ENCODE measurements at regions not wholly inside any gene's neighbourhood (a gene's known extent, or its start where the extent isn't known, plus 50 kb on each side); places are given as distances from the start of the nearest gene placed in this dataset.

DNA sequence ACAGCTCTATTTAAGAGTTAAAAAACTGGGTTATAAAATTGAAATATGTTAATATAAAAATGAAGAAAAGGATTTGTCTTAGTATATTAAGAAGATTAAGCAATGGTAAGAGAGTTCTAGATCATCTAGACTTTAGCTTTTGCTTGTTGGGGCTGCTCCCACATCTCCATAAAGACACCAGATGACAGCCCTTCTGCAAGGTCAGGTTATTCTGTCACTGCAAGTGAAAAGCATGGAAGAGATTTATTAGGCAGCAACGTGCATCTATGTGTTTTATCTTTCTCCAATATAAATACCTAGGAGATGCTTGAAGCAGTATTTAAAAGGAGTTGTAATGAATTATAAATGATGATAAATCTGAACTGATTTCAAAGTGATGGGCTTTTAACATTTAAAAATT, 1560.4 kb downstream of the AMY1C start:
- Histone ChIP-seq H2AFZ (ENCODE audit: low read length) (no peak overlapping the region), H3K4me1 (ENCODE audit: insufficient read depth, low read length, poor library complexity, severe bottlenecking) (no peaks in the 10 kb centered on the region), H3K9me3 (ENCODE audit: insufficient read depth, low read depth, low read length) (no peaks in the 10 kb centered on the region), H3K36me3 (ENCODE audit: insufficient read depth, low read length) (no peaks in the 10 kb centered on the region), H3K79me2 (ENCODE audit: insufficient read depth, low read length) (no peaks in the 10 kb centered on the region), H3K9me2 (replicated peaks; ENCODE audit: low read depth, low read length) (no peaks in the 10 kb centered on the region), H3F3A (ENCODE audit: low read depth) (no peaks in the 10 kb centered on the region), H3K4me3 (ENCODE audit: low read length, poor library complexity, severe bottlenecking) (no peak overlapping the region), H3K4me2 (ENCODE audit: low read depth, low read length, poor library complexity, severe bottlenecking) (no peak overlapping the region), H3K27me3 (ENCODE audit: insufficient read depth, low read length, poor library complexity, severe bottlenecking) (no peaks in the 10 kb centered on the region), H4K20me1 (ENCODE audit: insufficient read depth, low read length, poor library complexity, severe bottlenecking) (no peaks in the 10 kb centered on the region), H3K9ac (ENCODE audit: low read depth, low read length, poor library complexity, severe bottlenecking) (no peak overlapping the region)
- TF ChIP-seq, protein P1, sequence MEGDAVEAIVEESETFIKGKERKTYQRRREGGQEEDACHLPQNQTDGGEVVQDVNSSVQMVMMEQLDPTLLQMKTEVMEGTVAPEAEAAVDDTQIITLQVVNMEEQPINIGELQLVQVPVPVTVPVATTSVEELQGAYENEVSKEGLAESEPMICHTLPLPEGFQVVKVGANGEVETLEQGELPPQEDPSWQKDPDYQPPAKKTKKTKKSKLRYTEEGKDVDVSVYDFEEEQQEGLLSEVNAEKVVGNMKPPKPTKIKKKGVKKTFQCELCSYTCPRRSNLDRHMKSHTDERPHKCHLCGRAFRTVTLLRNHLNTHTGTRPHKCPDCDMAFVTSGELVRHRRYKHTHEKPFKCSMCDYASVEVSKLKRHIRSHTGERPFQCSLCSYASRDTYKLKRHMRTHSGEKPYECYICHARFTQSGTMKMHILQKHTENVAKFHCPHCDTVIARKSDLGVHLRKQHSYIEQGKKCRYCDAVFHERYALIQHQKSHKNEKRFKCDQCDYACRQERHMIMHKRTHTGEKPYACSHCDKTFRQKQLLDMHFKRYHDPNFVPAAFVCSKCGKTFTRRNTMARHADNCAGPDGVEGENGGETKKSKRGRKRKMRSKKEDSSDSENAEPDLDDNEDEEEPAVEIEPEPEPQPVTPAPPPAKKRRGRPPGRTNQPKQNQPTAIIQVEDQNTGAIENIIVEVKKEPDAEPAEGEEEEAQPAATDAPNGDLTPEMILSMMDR (conservative IDR thresholded peaks at IDR 0.05; ENCODE audit: low read length): no peak
- TF ChIP-seq EZH2phosphoT487 (IDR thresholded peaks at IDR 0.05; ENCODE audit: borderline replicate concordance): no peak

DNA sequence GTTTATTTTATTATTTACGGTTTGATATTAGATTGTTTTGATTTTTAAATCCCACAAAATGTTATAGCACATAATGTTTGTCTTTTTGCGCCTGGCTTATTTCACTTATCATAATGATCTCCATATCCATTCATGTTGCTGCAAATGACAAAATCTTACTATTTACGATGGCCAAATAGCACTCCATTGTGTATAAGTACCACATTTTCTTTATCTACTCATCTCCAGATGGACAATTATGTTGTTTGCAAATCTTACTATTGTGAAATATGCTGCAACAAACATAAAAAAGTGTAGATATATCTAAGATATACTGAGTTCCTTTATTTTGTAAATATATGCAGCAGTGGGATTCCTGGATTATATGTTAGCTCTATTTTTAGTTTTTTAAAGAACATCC, 1568.3 kb downstream of the AMY1C start:
- no peaks in the 10 kb centered on the region for H3F3A ChIP-seq (ENCODE audit: low read depth)
- no peak overlapping the region for H3K9ac ChIP-seq (ENCODE audit: low read depth, low read length, poor library complexity, severe bottlenecking)
- no peaks in the 10 kb centered on the region for H3K9me2 ChIP-seq (replicated peaks; ENCODE audit: low read depth, low read length)
- H3K9me3 ChIP-seq (ENCODE audit: insufficient read depth, low read depth, low read length): no peaks in the 10 kb centered on the region
- H3K4me2 ChIP-seq (ENCODE audit: low read depth, low read length, poor library complexity, severe bottlenecking): no peak overlapping the region
- no peak overlapping the region for H3K4me3 ChIP-seq (ENCODE audit: low read length, poor library complexity, severe bottlenecking)
- no peaks in the 10 kb centered on the region for H4K20me1 ChIP-seq (ENCODE audit: insufficient read depth, low read length, poor library complexity, severe bottlenecking)
- H2AFZ ChIP-seq (ENCODE audit: low read length): no peak overlapping the region
- no peaks in the 10 kb centered on the region for H3K4me1 ChIP-seq (ENCODE audit: insufficient read depth, low read length, poor library complexity, severe bottlenecking)
- no peaks in the 10 kb centered on the region for H3K79me2 ChIP-seq (ENCODE audit: insufficient read depth, low read length)
- H3K27me3 ChIP-seq (ENCODE audit: insufficient read depth, low read length, poor library complexity, severe bottlenecking): no peaks in the 10 kb centered on the region
- TF ChIP-seq, protein P1 (conservative IDR thresholded peaks at IDR 0.05; ENCODE audit: low read length): no peak
- no peak for TF ChIP-seq EZH2phosphoT487 (IDR thresholded peaks at IDR 0.05; ENCODE audit: borderline replicate concordance)
- H3K36me3 ChIP-seq (ENCODE audit: insufficient read depth, low read length): no peaks in the 10 kb centered on the region

DNA sequence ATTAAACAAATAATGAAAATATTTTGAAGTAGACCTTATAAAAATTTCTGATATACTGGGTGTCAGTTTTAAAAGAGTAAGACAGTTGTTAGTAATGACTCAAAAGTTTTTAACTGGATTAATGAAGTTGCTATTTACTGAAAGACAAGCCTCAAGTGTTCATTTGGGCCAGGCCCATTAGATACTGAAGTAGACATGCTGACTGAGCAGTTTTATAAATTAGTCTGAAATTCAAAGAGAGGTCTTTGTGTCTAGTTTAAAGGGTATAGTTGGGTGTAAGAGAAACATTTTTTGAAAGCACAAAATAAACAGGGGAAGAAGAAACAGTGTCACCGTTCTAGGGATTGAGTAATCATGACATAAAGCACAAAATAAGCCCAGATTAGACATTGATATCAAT, 1577.2 kb downstream of the AMY1C start:
- Histone ChIP-seq H3K36me3 (ENCODE audit: insufficient read depth, low read length) (no peaks in the 10 kb centered on the region), H3K4me3 (ENCODE audit: low read length, poor library complexity, severe bottlenecking) (no peak overlapping the region), H3K9ac (ENCODE audit: low read depth, low read length, poor library complexity, severe bottlenecking) (no peak overlapping the region), H3K9me3 (ENCODE audit: insufficient read depth, low read depth, low read length) (peaks cover 2% of the 10 kb centered on the region; the same call in 1 of the 2 replicates), H3F3A (ENCODE audit: low read depth) (no peaks in the 10 kb centered on the region), H3K4me2 (ENCODE audit: low read depth, low read length, poor library complexity, severe bottlenecking) (no peak overlapping the region), H3K4me1 (ENCODE audit: insufficient read depth, low read length, poor library complexity, severe bottlenecking) (no peaks in the 10 kb centered on the region), H4K20me1 (ENCODE audit: insufficient read depth, low read length, poor library complexity, severe bottlenecking) (no peaks in the 10 kb centered on the region), H3K27me3 (ENCODE audit: insufficient read depth, low read length, poor library complexity, severe bottlenecking) (no peaks in the 10 kb centered on the region), H3K79me2 (ENCODE audit: insufficient read depth, low read length) (no peaks in the 10 kb centered on the region), H3K9me2 (replicated peaks; ENCODE audit: low read depth, low read length) (no peaks in the 10 kb centered on the region), H2AFZ (ENCODE audit: low read length) (no peak overlapping the region)
- TF ChIP-seq, protein P1 (conservative IDR thresholded peaks at IDR 0.05; ENCODE audit: low read length): no peak
- TF ChIP-seq EZH2phosphoT487 (IDR thresholded peaks at IDR 0.05; ENCODE audit: borderline replicate concordance): no peak
